Suprapubic skin (tissue), 4 donors: ENCODE measurements at regions not wholly inside any gene's neighbourhood (a gene's known extent, or its start where the extent isn't known, plus 50 kb on each side); places are given as distances from the start of the nearest gene placed in this dataset.

Experiments
- EP300 ChIP-seq: sonication (generic); formaldehyde crosslinking; IDR thresholded peaks from one replicate; pipeline ENCODE4 v1.6.1; 2017; ENCODE audit warnings: antibody characterized with exemption
- POLR2A ChIP-seq, 2 donors: fragments of 450-650 bp; IDR thresholded peaks; one replicate each; pipeline ENCODE4 v1.6.1; 2017; ENCODE audit warnings: antibody characterized with exemption in 2 of 2, mild to moderate bottlenecking in 2 of 2, moderate library complexity in 2 of 2
- POLR2AphosphoS5 ChIP-seq, 3 donors: sonication (generic); formaldehyde crosslinking; IDR thresholded peaks; one replicate each; pipeline ENCODE4 v1.6.1; 2017; ENCODE audit warnings: antibody characterized with exemption in 3 of 3
- TF ChIP-seq, protein P1 (sequence below), 2 donors: fragments of 200-600 bp in 1 of 2; fragments of 450-650 bp in 1 of 2; sonication (generic) in 1 of 2; IDR thresholded peaks; one replicate each; pipeline ENCODE4 v1.5.1; 2016 to 2019; ENCODE audit warnings: antibody characterized with exemption in 2 of 2, mild to moderate bottlenecking in 1 of 2, moderate library complexity in 1 of 2

DNA sequence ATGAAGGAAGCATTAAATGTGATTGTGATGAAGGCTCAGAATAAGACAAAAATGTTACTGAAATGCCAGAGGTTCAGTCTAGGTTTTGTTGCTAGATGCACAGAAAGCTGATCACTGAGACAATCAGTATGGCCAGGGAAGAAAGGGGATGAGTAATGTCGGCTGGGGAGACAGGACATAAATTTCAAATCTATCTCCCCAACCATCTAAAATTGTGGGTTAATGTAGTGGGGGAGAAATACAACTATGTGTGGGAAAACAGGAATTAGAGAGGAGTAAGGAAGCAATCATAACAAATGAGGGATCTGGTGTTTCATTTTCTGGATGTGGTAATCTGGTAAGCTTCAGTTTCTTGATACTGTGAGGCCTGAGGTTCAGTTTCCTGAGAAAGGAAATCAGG is 1111.0 kb downstream of the XPNPEP1 start:
- TF ChIP-seq, protein P1, sequence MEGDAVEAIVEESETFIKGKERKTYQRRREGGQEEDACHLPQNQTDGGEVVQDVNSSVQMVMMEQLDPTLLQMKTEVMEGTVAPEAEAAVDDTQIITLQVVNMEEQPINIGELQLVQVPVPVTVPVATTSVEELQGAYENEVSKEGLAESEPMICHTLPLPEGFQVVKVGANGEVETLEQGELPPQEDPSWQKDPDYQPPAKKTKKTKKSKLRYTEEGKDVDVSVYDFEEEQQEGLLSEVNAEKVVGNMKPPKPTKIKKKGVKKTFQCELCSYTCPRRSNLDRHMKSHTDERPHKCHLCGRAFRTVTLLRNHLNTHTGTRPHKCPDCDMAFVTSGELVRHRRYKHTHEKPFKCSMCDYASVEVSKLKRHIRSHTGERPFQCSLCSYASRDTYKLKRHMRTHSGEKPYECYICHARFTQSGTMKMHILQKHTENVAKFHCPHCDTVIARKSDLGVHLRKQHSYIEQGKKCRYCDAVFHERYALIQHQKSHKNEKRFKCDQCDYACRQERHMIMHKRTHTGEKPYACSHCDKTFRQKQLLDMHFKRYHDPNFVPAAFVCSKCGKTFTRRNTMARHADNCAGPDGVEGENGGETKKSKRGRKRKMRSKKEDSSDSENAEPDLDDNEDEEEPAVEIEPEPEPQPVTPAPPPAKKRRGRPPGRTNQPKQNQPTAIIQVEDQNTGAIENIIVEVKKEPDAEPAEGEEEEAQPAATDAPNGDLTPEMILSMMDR (IDR thresholded peaks at IDR 0.05): no peak
- TF ChIP-seq POLR2A (IDR thresholded peaks at IDR 0.05) (no peak), POLR2AphosphoS5 (IDR thresholded peaks at IDR 0.05) (no peak), EP300 (no peak)
